Globus pallidus (tissue), 1 donor: ENCODE measurements at regions not wholly inside any gene's neighbourhood (a gene's known extent, or its start where the extent isn't known, plus 50 kb on each side); places are given as distances from the start of the nearest gene placed in this dataset.
"Not testable (repeated sequence)": the region's sequence is repeated elsewhere in the genome, so short reads cannot be mapped to it uniquely, and the experiment has no call there.

ENCODE experiments used
- DNase-seq: peaks from one replicate; pipeline ENCODE4 v3.0.0-alpha.2; 2015; ENCODE audit warnings: low spot score

- DNase-seq: no peak
Observed at GRCh38 chr6:6815732-6816131, 227.2 kb downstream of the LY86 start.

- no peak for DNase-seq
Observed at GRCh38 chr6:6816716-6817115, 228.2 kb downstream of the LY86 start.

- DNase-seq: no peak
Observed at GRCh38 chr6:6818078-6818639, 229.6 kb downstream of the LY86 start.

- no peak for DNase-seq
Observed at GRCh38 chr6:6820641-6821238, 232.2 kb downstream of the LY86 start.

- DNase-seq: no peak
Observed at GRCh38 chr6:6821639-6822261, 233.2 kb downstream of the LY86 start.

GRCh38 chr6:6823030-6823429 lies 234.5 kb downstream of the LY86 start:
- DNase-seq: no peak

- no peak for DNase-seq
Observed at GRCh38 chr6:6823568-6824224, 235.2 kb downstream of the LY86 start.

- no peak for DNase-seq
Observed at GRCh38 chr6:6824381-6824780, 235.9 kb downstream of the LY86 start.

GRCh38 chr6:6825193-6825784 lies 236.8 kb downstream of the LY86 start:
- DNase-seq: no peak

GRCh38 chr6:6826095-6826901 lies 237.8 kb downstream of the LY86 start:
- peak; percentile 49 for DNase-seq

- no peak for DNase-seq
Observed at GRCh38 chr6:6826961-6827360, 238.4 kb downstream of the LY86 start.

GRCh38 chr6:6829872-6830685 lies 241.6 kb downstream of the LY86 start:
- DNase-seq: no peak

- DNase-seq: not testable (repeated sequence)
Observed at GRCh38 chr6:6830686-6831063, 242.2 kb downstream of the LY86 start.

GRCh38 chr6:6832439-6832838 lies 243.9 kb downstream of the LY86 start:
- DNase-seq: no peak

GRCh38 chr6:6834356-6835222 lies 246.1 kb downstream of the LY86 start:
- DNase-seq: no peak

GRCh38 chr6:6835223-6835503 lies 246.6 kb downstream of the LY86 start:
- no peak for DNase-seq

GRCh38 chr6:6836609-6837406 lies 248.3 kb downstream of the LY86 start:
- no peak for DNase-seq

GRCh38 chr6:6837541-6838080 lies 249.1 kb downstream of the LY86 start:
- no peak for DNase-seq

- peak; percentile 31 for DNase-seq
Observed at GRCh38 chr6:6840831-6841291, 252.3 kb downstream of the LY86 start.
